ENCODE measurements at regions not wholly inside any gene's neighbourhood (a gene's known extent, or its start where the extent isn't known, plus 50 kb on each side); places are given as distances from the start of the nearest gene placed in this dataset.

- no peak for ATAC-seq
- TF ChIP-seq ZNF70 (CRISPR knock-in tag; IDR thresholded peaks at IDR 0.05) (no peak), TOX (CRISPR knock-in tag; IDR thresholded peaks at IDR 0.05; ENCODE audit: borderline replicate concordance) (no peak), SNAI2 (CRISPR knock-in tag; IDR thresholded peaks at IDR 0.05) (no peak), BACH2 (CRISPR knock-in tag; IDR thresholded peaks at IDR 0.05; ENCODE audit: borderline replicate concordance) (no peak), ESRRG (CRISPR knock-in tag; IDR thresholded peaks at IDR 0.05) (no peak), TCF4 (CRISPR knock-in tag; IDR thresholded peaks at IDR 0.05; ENCODE audit: borderline replicate concordance) (no peak), ZNF565 (CRISPR knock-in tag; conservative IDR thresholded peaks at IDR 0.05; ENCODE audit: low read depth) (no peak), ZC3H10 (CRISPR knock-in tag; IDR thresholded peaks at IDR 0.05) (no peak), CSDC2 (CRISPR knock-in tag; IDR thresholded peaks at IDR 0.05) (no peak), CREB5 (CRISPR knock-in tag; IDR thresholded peaks at IDR 0.05; ENCODE audit: low read depth) (no peak), PPARA (CRISPR knock-in tag; IDR thresholded peaks at IDR 0.05; ENCODE audit: borderline replicate concordance) (no peak), RARB (CRISPR knock-in tag; IDR thresholded peaks at IDR 0.05) (no peak), OSR1 (CRISPR knock-in tag; IDR thresholded peaks at IDR 0.05) (no peak), ISL1 (CRISPR knock-in tag; IDR thresholded peaks at IDR 0.05) (no peak), POU6F1 (CRISPR knock-in tag; IDR thresholded peaks at IDR 0.05; ENCODE audit: borderline replicate concordance, low read depth) (no peak), TSHZ2 (CRISPR knock-in tag; IDR thresholded peaks at IDR 0.05) (no peak), ZFP30 (CRISPR knock-in tag; IDR thresholded peaks at IDR 0.05) (no peak)
Measured at GRCh38 chrX:37075892-37076595, 67.9 kb downstream of the FAM47C start.

- no peak for TF ChIP-seq SNAI2 (CRISPR knock-in tag; IDR thresholded peaks at IDR 0.05)
- TF ChIP-seq ZC3H10 (CRISPR knock-in tag; IDR thresholded peaks at IDR 0.05): no peak
- TF ChIP-seq ZNF565 (CRISPR knock-in tag; conservative IDR thresholded peaks at IDR 0.05; ENCODE audit: low read depth): no peak
- no peak for ATAC-seq
Measured at GRCh38 chrX:37076983-37077382, 68.8 kb downstream of the FAM47C start.

- no peak for TF ChIP-seq ISL1 (CRISPR knock-in tag; IDR thresholded peaks at IDR 0.05)
- no peak for TF ChIP-seq TCF4 (CRISPR knock-in tag; IDR thresholded peaks at IDR 0.05; ENCODE audit: borderline replicate concordance)
- no peak for TF ChIP-seq ZC3H10 (CRISPR knock-in tag; IDR thresholded peaks at IDR 0.05)
- TF ChIP-seq ZFP30 (CRISPR knock-in tag; IDR thresholded peaks at IDR 0.05): no peak
- no peak for TF ChIP-seq TSHZ2 (CRISPR knock-in tag; IDR thresholded peaks at IDR 0.05)
- no peak for TF ChIP-seq PPARA (CRISPR knock-in tag; IDR thresholded peaks at IDR 0.05; ENCODE audit: borderline replicate concordance)
- ATAC-seq: no peak
Measured at GRCh38 chrX:37077646-37078433, 69.7 kb downstream of the FAM47C start.

- ATAC-seq: no peak
- TF ChIP-seq OSR1 (CRISPR knock-in tag; IDR thresholded peaks at IDR 0.05) (no peak), ZFP3 (CRISPR knock-in tag; IDR thresholded peaks at IDR 0.05) (no peak), TCF4 (CRISPR knock-in tag; IDR thresholded peaks at IDR 0.05; ENCODE audit: borderline replicate concordance) (no peak), PATZ1 (CRISPR knock-in tag; IDR thresholded peaks at IDR 0.05; ENCODE audit: borderline replicate concordance) (no peak), ISL1 (CRISPR knock-in tag; IDR thresholded peaks at IDR 0.05) (no peak), ZNF8 (CRISPR knock-in tag; IDR thresholded peaks at IDR 0.05) (no peak), ARNTL (CRISPR knock-in tag; IDR thresholded peaks at IDR 0.05; ENCODE audit: borderline replicate concordance, low read depth) (no peak), GLIS3 (CRISPR knock-in tag; IDR thresholded peaks at IDR 0.05) (no peak)
Measured at GRCh38 chrX:37078434-37078703, 70.2 kb downstream of the FAM47C start.

Measured in SK-N-SH treated with all-trans-retinoic acid at 6 μM for 48 hours (cell line).